ENCODE measurements at regions not wholly inside any gene's neighbourhood (a gene's known extent, or its start where the extent isn't known, plus 50 kb on each side); places are given as distances from the start of the nearest gene placed in this dataset.
"Not testable (repeated sequence)": the region's sequence is repeated elsewhere in the genome, so short reads cannot be mapped to it uniquely, and the experiment has no call there.

- H3K4me1 ChIP-seq (ENCODE audit: control insufficient read depth, insufficient read depth, low read length) = no peaks in the 10 kb centered on the region
- H3K27me3 ChIP-seq (ENCODE audit: control insufficient read depth in 1 of 2, insufficient read depth in 2 of 2, low read length in 2 of 2) = no peaks in the 10 kb centered on the region
- no peaks in the 10 kb centered on the region for H3K36me3 ChIP-seq (ENCODE audit: control insufficient read depth in 2 of 2, insufficient read depth in 2 of 2, low read length in 2 of 2)
- H3K9me3 ChIP-seq (ENCODE audit: control insufficient read depth in 2 of 2, low read length in 2 of 2) = no peaks in the 10 kb centered on the region
- no peak overlapping the region for H3K9ac ChIP-seq (ENCODE audit: low read length in 2 of 2)
- no peak overlapping the region for H3K27ac ChIP-seq (ENCODE audit: low read length)
- no peak overlapping the region for H3K4me3 ChIP-seq (ENCODE audit: low read length in 2 of 2)
Observed at GRCh38 chr17:55909776-55910175, 158.9 kb downstream of the PCTP start.

GRCh38 chr17:55911186-55911585, 160.3 kb downstream of the PCTP start:
- Histone ChIP-seq H3K27ac (ENCODE audit: low read length) (no peak overlapping the region), H3K9me3 (ENCODE audit: control insufficient read depth in 2 of 2, low read length in 2 of 2) (no peaks in the 10 kb centered on the region), H3K27me3 (ENCODE audit: control insufficient read depth in 1 of 2, insufficient read depth in 2 of 2, low read length in 2 of 2) (no peaks in the 10 kb centered on the region), H3K4me3 (ENCODE audit: low read length in 2 of 2) (no peak overlapping the region), H3K9ac (ENCODE audit: low read length in 2 of 2) (no peak overlapping the region), H3K4me1 (ENCODE audit: control insufficient read depth, insufficient read depth, low read length) (no peaks in the 10 kb centered on the region), H3K36me3 (ENCODE audit: control insufficient read depth in 2 of 2, insufficient read depth in 2 of 2, low read length in 2 of 2) (no peaks in the 10 kb centered on the region)

- no peaks in the 10 kb centered on the region for H3K27me3 ChIP-seq (ENCODE audit: control insufficient read depth in 1 of 2, insufficient read depth in 2 of 2, low read length in 2 of 2)
- no peaks in the 10 kb centered on the region for H3K9me3 ChIP-seq (ENCODE audit: control insufficient read depth in 2 of 2, low read length in 2 of 2)
- H3K4me1 ChIP-seq (ENCODE audit: control insufficient read depth, insufficient read depth, low read length) = no peaks in the 10 kb centered on the region
- no peaks in the 10 kb centered on the region for H3K36me3 ChIP-seq (ENCODE audit: control insufficient read depth in 2 of 2, insufficient read depth in 2 of 2, low read length in 2 of 2)
- H3K27ac ChIP-seq (ENCODE audit: low read length) = no peak overlapping the region
- H3K9ac ChIP-seq (ENCODE audit: low read length in 2 of 2) = no peak overlapping the region
- no peak overlapping the region for H3K4me3 ChIP-seq (ENCODE audit: low read length in 2 of 2)
Observed at GRCh38 chr17:55925440-55925839, 174.6 kb downstream of the PCTP start.

- H3K27me3 ChIP-seq (ENCODE audit: control insufficient read depth in 1 of 2, insufficient read depth in 2 of 2, low read length in 2 of 2) = no peaks in the 10 kb centered on the region
- no peak overlapping the region for H3K9ac ChIP-seq (ENCODE audit: low read length in 2 of 2)
Observed at GRCh38 chr17:55926276-55926990, 175.6 kb downstream of the PCTP start.

GRCh38 chr17:55930291-55930809, 179.5 kb downstream of the PCTP start:
- Histone ChIP-seq H3K27ac (ENCODE audit: low read length) (no peak overlapping the region), H3K9ac (ENCODE audit: low read length in 2 of 2) (no peak overlapping the region), H3K9me3 (ENCODE audit: control insufficient read depth in 2 of 2, low read length in 2 of 2) (no peaks in the 10 kb centered on the region), H3K4me3 (ENCODE audit: low read length in 2 of 2) (no peak overlapping the region), H3K4me1 (ENCODE audit: control insufficient read depth, insufficient read depth, low read length) (no peaks in the 10 kb centered on the region), H3K36me3 (ENCODE audit: control insufficient read depth in 2 of 2, insufficient read depth in 2 of 2, low read length in 2 of 2) (no peaks in the 10 kb centered on the region), H3K27me3 (ENCODE audit: control insufficient read depth in 1 of 2, insufficient read depth in 2 of 2, low read length in 2 of 2) (no peaks in the 10 kb centered on the region)

More at GRCh38 chr17:55926276-55926990, 175.6 kb downstream of the PCTP start:
- H3K9me3 ChIP-seq (ENCODE audit: control insufficient read depth in 2 of 2, low read length in 2 of 2) = no peaks in the 10 kb centered on the region
- no peak overlapping the region for H3K27ac ChIP-seq (ENCODE audit: low read length)
- no peaks in the 10 kb centered on the region for H3K4me1 ChIP-seq (ENCODE audit: control insufficient read depth, insufficient read depth, low read length)
- H3K4me3 ChIP-seq (ENCODE audit: low read length in 2 of 2) = no peak overlapping the region
- H3K36me3 ChIP-seq (ENCODE audit: control insufficient read depth in 2 of 2, insufficient read depth in 2 of 2, low read length in 2 of 2) = no peaks in the 10 kb centered on the region

- Histone ChIP-seq H3K4me3 (ENCODE audit: low read length in 2 of 2) (no peak overlapping the region), H3K27ac (ENCODE audit: low read length) (no peak overlapping the region), H3K36me3 (ENCODE audit: control insufficient read depth in 2 of 2, insufficient read depth in 2 of 2, low read length in 2 of 2) (no peaks in the 10 kb centered on the region), H3K9ac (ENCODE audit: low read length in 2 of 2) (no peak overlapping the region), H3K4me1 (ENCODE audit: control insufficient read depth, insufficient read depth, low read length) (no peaks in the 10 kb centered on the region), H3K27me3 (ENCODE audit: control insufficient read depth in 1 of 2, insufficient read depth in 2 of 2, low read length in 2 of 2) (no peaks in the 10 kb centered on the region), H3K9me3 (ENCODE audit: control insufficient read depth in 2 of 2, low read length in 2 of 2) (no peaks in the 10 kb centered on the region)
Observed at GRCh38 chr17:55931446-55931845, 180.6 kb downstream of the PCTP start.

GRCh38 chr17:55932973-55933372, 182.1 kb downstream of the PCTP start:
- no peak overlapping the region for H3K27ac ChIP-seq (ENCODE audit: low read length)
- H3K9ac ChIP-seq (ENCODE audit: low read length in 2 of 2) = no peak overlapping the region
- H3K27me3 ChIP-seq (ENCODE audit: control insufficient read depth in 1 of 2, insufficient read depth in 2 of 2, low read length in 2 of 2) = no peaks in the 10 kb centered on the region
- no peak overlapping the region for H3K4me3 ChIP-seq (ENCODE audit: low read length in 2 of 2)
- no peaks in the 10 kb centered on the region for H3K4me1 ChIP-seq (ENCODE audit: control insufficient read depth, insufficient read depth, low read length)
- no peaks in the 10 kb centered on the region for H3K9me3 ChIP-seq (ENCODE audit: control insufficient read depth in 2 of 2, low read length in 2 of 2)
- no peaks in the 10 kb centered on the region for H3K36me3 ChIP-seq (ENCODE audit: control insufficient read depth in 2 of 2, insufficient read depth in 2 of 2, low read length in 2 of 2)

GRCh38 chr17:55939181-55939810, 188.4 kb downstream of the PCTP start:
- not testable (repeated sequence) for H3K27ac ChIP-seq (ENCODE audit: low read length); H3K9me3 ChIP-seq (ENCODE audit: control insufficient read depth in 2 of 2, low read length in 2 of 2); H3K4me1 ChIP-seq (ENCODE audit: control insufficient read depth, insufficient read depth, low read length); H3K27me3 ChIP-seq (ENCODE audit: control insufficient read depth in 1 of 2, insufficient read depth in 2 of 2, low read length in 2 of 2); H3K4me3 ChIP-seq (ENCODE audit: low read length in 2 of 2); H3K9ac ChIP-seq (ENCODE audit: low read length in 2 of 2); H3K36me3 ChIP-seq (ENCODE audit: control insufficient read depth in 2 of 2, insufficient read depth in 2 of 2, low read length in 2 of 2)

GRCh38 chr17:55959756-55960155, 193.5 kb upstream of the ANKFN1 start:
- Histone ChIP-seq H3K9me3 (ENCODE audit: control insufficient read depth in 2 of 2, low read length in 2 of 2) (no peaks in the 10 kb centered on the region), H3K9ac (ENCODE audit: low read length in 2 of 2) (no peak overlapping the region), H3K4me1 (ENCODE audit: control insufficient read depth, insufficient read depth, low read length) (peaks cover 4% of the 10 kb centered on the region), H3K27ac (ENCODE audit: low read length) (no peak overlapping the region), H3K36me3 (ENCODE audit: control insufficient read depth in 2 of 2, insufficient read depth in 2 of 2, low read length in 2 of 2) (no peaks in the 10 kb centered on the region), H3K4me3 (ENCODE audit: low read length in 2 of 2) (no peak overlapping the region), H3K27me3 (ENCODE audit: control insufficient read depth in 1 of 2, insufficient read depth in 2 of 2, low read length in 2 of 2) (no peaks in the 10 kb centered on the region)

- Histone ChIP-seq H3K4me3 (ENCODE audit: low read length in 2 of 2) (no peak overlapping the region), H3K9me3 (ENCODE audit: control insufficient read depth in 2 of 2, low read length in 2 of 2) (no peaks in the 10 kb centered on the region), H3K9ac (ENCODE audit: low read length in 2 of 2) (no peak overlapping the region), H3K27me3 (ENCODE audit: control insufficient read depth in 1 of 2, insufficient read depth in 2 of 2, low read length in 2 of 2) (no peaks in the 10 kb centered on the region), H3K4me1 (ENCODE audit: control insufficient read depth, insufficient read depth, low read length) (peaks cover 4% of the 10 kb centered on the region), H3K27ac (ENCODE audit: low read length) (no peak overlapping the region), H3K36me3 (ENCODE audit: control insufficient read depth in 2 of 2, insufficient read depth in 2 of 2, low read length in 2 of 2) (no peaks in the 10 kb centered on the region)
Observed at GRCh38 chr17:55961386-55961785, 191.9 kb upstream of the ANKFN1 start.

- H3K9ac ChIP-seq (ENCODE audit: low read length in 2 of 2) = no peak overlapping the region
- H3K4me3 ChIP-seq (ENCODE audit: low read length in 2 of 2) = no peak overlapping the region
- H3K36me3 ChIP-seq (ENCODE audit: control insufficient read depth in 2 of 2, insufficient read depth in 2 of 2, low read length in 2 of 2) = no peaks in the 10 kb centered on the region
- H3K27ac ChIP-seq (ENCODE audit: low read length) = no peak overlapping the region
- no peaks in the 10 kb centered on the region for H3K9me3 ChIP-seq (ENCODE audit: control insufficient read depth in 2 of 2, low read length in 2 of 2)
- peaks cover 4% of the 10 kb centered on the region for H3K4me1 ChIP-seq (ENCODE audit: control insufficient read depth, insufficient read depth, low read length)
- no peaks in the 10 kb centered on the region for H3K27me3 ChIP-seq (ENCODE audit: control insufficient read depth in 1 of 2, insufficient read depth in 2 of 2, low read length in 2 of 2)
Observed at GRCh38 chr17:55962951-55963401, 190.3 kb upstream of the ANKFN1 start.

All from stomach smooth muscle (tissue), 2 donors.